SK-N-MC (cell line): ENCODE measurements at regions not wholly inside any gene's neighbourhood (a gene's known extent, or its start where the extent isn't known, plus 50 kb on each side); places are given as distances from the start of the nearest gene placed in this dataset.
A peak's percentile ranks its signal among the peaks of the same experiment; 100 is the strongest.
"Not testable (repeated sequence)": the region's sequence is repeated elsewhere in the genome, so short reads cannot be mapped to it uniquely, and the experiment has no call there.

ENCODE experiments used
- DNase-seq: peaks from one replicate; pipeline ENCODE4 v3.0.0-alpha.2; 2011; ENCODE audit warnings: low read depth, low spot score
- H3K27ac ChIP-seq: fragments of 200-600 bp; sonication (generic); 2 replicates; pipeline ENCODE4 v1.5.1; 2016; ENCODE audit warnings: mixed run types
- H3K36me3 ChIP-seq: fragments of 200-600 bp; sonication (generic); 2 replicates; pipeline ENCODE4 v1.6.1; 2017; ENCODE audit warnings: antibody characterized with exemption, low read length, mixed read lengths; ENCODE audit not compliant: insufficient read depth
- H3K4me3 ChIP-seq: fragments of 200-600 bp; sonication (generic); 2 replicates; pipeline ENCODE4 v1.5.1; 2016
- H3K9ac ChIP-seq: fragments of 200-600 bp; sonication (generic); 2 replicates; pipeline ENCODE4 v1.8.0; 2017; ENCODE audit warnings: mixed run types, mixed read lengths; ENCODE audit not compliant: insufficient read length
- H3K9me3 ChIP-seq: fragments of 200-600 bp; sonication (generic); 2 replicates; pipeline ENCODE4 v1.6.1; 2017; ENCODE audit warnings: low read depth, mild to moderate bottlenecking, antibody characterized with exemption, low read length, moderate library complexity, mixed read lengths
- EZH2 ChIP-seq: fragments of 200-600 bp; sonication (generic); IDR thresholded peaks from one replicate; pipeline ENCODE4 v1.6.1; 2017; ENCODE audit warnings: antibody characterized with exemption
- FOXP2 ChIP-seq: optimal IDR thresholded peaks from 2 replicates; pipeline ENCODE3; 2011; ENCODE audit warnings: mild to moderate bottlenecking, moderate library complexity; ENCODE audit not compliant: insufficient read depth; ENCODE audit errors: extremely low read length, control extremely low read depth
- POLR2AphosphoS5 ChIP-seq: IDR thresholded peaks from 2 replicates; pipeline ENCODE4 v1.6.1; 2012; ENCODE audit warnings: mild to moderate bottlenecking, low read depth, low read length, borderline replicate concordance

DNA sequence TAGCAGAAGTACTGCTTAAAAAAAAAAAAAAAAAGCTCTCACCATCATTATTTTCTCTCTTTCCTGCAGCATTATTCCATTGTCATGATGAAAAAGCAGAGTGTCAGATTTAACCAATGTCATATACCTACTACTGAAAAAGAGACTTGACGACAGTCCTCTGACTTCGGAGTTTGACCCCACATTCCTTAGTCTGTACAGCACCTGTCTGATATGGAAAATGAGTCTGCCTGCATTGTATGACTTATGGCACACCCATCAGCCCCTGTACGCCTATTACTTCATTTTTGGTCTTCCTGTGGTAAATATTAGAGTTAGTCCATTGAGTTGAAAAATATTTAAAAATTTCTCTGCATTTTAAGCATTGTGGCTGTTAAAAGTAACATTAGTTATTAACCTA, 54.5 kb upstream of the NOX4 start:
- Histone ChIP-seq H3K27ac (no peak overlapping the region), H3K9ac (no peak overlapping the region), H3K36me3 (no peaks in the 10 kb centered on the region), H3K4me3 (no peak overlapping the region), H3K9me3 (no peaks in the 10 kb centered on the region)
- no peak for DNase-seq
- TF ChIP-seq POLR2AphosphoS5: no peak
- no peak for TF ChIP-seq EZH2
- no peak for TF ChIP-seq FOXP2

DNA sequence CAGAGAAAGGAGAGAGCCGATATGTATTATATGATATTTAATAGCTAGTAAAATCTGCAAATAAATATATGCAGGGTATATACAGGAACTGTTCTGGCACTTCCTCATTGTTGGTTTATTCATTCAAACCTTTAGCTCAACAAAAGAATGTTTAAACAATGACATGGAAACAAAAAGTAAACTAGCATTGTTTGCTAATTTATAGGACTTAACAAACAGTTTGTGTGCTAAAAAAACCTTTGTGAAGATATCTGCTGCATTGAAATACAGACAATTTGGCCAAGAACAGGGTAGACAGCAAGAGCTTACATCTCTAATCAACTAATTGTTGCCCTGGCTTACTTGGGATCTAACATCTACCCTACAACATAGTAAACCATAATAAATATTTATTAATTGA, 64.6 kb upstream of the NOX4 start:
- not testable (repeated sequence) for H3K9me3 ChIP-seq, H3K36me3 ChIP-seq, H3K27ac ChIP-seq, H3K4me3 ChIP-seq, H3K9ac ChIP-seq, DNase-seq

DNA sequence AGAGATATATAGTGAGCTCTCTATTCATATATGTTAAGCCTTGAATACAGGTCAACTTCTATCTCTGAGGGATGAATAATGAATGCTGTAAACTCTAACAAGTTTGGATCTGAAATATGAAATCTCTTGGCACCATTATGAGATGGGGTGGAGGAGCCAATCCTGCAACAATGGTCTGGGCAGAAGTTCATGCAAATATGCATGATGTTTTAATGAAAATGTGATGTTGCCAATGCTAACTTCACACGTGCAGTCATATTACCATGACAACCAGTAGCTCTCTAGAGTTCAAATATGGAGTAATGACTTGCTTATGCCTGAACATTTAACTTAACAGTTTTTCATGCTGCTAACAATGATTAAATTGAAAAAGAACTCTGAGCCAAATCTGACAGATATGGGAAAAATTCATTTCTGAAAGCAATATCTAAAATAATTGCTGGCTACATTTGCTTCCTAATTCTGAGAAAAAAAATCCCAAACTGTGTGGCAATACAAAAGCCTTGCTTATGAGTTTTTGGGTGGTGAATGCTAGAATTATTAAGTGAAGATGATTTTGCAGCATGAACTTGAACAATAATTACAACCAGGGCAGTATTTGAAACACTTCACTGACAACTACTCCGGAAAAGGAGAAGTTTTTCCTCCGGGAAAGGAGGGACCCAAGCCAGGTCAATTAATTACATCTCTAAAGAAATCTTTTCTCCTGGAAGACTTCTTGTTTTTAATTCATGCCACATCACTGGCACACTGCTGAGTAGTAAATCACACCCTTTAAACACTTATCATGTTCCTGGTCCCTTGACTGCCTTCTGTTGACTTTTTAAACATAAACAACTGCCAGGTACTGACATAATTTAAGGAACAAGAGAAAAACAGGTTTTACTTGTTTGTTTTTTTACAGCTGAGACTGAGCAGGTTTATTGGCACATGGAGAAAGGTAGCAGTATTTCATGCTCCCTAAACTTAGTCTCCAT, 65.8 kb upstream of the NOX4 start:
- not testable (repeated sequence) for H3K9me3 ChIP-seq, DNase-seq, H3K36me3 ChIP-seq, H3K9ac ChIP-seq
- H3K4me3 ChIP-seq: peak overlapping the region; percentile 36; the same call in 1 of the 2 replicates
- H3K27ac ChIP-seq: peak overlapping the region; percentile 57; the same call in 1 of the 2 replicates

DNA sequence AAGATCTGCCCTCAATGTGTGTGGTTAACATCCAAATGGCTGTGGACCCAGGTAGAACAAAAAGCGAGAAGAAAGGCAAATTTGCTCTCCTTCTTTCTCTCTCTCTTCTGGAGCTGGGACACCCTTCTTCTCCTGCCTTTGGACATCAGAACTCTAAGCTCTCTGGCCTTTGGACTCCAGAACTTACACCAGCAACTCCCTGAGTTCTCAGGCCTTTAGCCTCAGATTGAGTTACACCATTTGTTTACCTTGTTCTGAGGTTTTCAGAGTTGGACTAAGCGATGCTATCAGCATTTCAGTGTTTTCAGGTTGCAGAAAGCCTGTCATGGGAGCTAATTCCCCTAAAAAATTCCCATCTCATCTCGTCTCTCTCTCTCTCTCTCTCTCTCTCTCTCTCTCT, 69.4 kb upstream of the NOX4 start:
- H3K27ac ChIP-seq: not testable (repeated sequence)

DNA sequence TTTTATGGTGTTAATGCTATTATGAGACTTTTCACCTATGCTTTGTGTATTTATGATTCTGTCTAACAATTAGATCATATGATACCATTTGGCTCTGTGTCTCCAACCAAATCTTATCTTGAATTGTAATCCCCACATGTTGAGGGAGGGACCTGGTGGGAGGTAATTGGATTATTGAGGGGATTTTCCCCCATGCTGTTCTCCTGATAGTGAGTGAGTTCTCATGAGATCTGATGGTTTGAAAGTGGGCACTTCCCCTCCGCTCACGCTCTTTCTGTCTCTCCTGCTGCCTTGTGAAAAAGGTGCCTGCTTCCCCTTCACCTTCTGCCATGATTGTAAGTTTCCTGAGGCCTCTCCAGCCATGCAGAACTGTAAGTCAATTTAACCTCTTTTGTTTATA, 71.6 kb upstream of the NOX4 start:
- not testable (repeated sequence) for H3K36me3 ChIP-seq, H3K9ac ChIP-seq, H3K4me3 ChIP-seq, H3K9me3 ChIP-seq, DNase-seq, H3K27ac ChIP-seq

More for the DNA sequence above, 69.4 kb upstream of the NOX4 start:
- not testable (repeated sequence) for H3K9me3 ChIP-seq, H3K4me3 ChIP-seq, DNase-seq, H3K36me3 ChIP-seq, H3K9ac ChIP-seq

- no peak overlapping the region for H3K27ac ChIP-seq
- H3K9ac ChIP-seq: no peak overlapping the region
- no peak for TF ChIP-seq EZH2
- TF ChIP-seq POLR2AphosphoS5: no peak
- TF ChIP-seq FOXP2: no peak
- no peaks in the 10 kb centered on the region for H3K36me3 ChIP-seq
- no peak for DNase-seq
- no peaks in the 10 kb centered on the region for H3K9me3 ChIP-seq
- H3K4me3 ChIP-seq: no peak overlapping the region
Measured at GRCh38 chr11:89566972-89567371, 75.8 kb upstream of the NOX4 start.

- not testable (repeated sequence) for H3K36me3 ChIP-seq, H3K9ac ChIP-seq, H3K27ac ChIP-seq, H3K9me3 ChIP-seq, DNase-seq, H3K4me3 ChIP-seq
Measured at GRCh38 chr11:89569387-89569786, 78.2 kb upstream of the NOX4 start.

- not testable (repeated sequence) for H3K9ac ChIP-seq, H3K36me3 ChIP-seq, H3K27ac ChIP-seq, DNase-seq, H3K4me3 ChIP-seq, H3K9me3 ChIP-seq
Measured at GRCh38 chr11:89571706-89572105, 80.5 kb upstream of the NOX4 start.

DNA sequence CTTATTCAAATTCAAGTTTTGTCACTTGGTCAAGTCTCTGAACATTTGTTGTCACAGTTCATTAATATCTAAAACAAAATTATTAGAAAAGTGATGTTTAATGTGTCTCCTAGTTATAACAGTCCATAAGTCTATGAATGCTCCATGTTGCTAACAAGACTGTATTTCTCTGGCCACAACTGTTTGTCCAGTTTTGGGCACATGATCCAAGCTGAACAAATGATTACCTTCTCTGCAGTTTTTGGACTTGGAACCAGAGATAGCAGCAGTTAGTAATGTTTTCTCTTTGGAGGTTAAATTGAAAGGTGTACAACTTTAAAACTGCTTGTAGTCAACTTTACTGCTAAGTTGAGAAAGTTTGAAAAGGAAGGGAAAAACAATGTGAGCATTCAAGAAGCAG, 84.7 kb upstream of the NOX4 start:
- not testable (repeated sequence) for H3K36me3 ChIP-seq, H3K9me3 ChIP-seq, DNase-seq, H3K27ac ChIP-seq, H3K4me3 ChIP-seq, H3K9ac ChIP-seq

GRCh38 chr11:89577428-89577827, 86.3 kb upstream of the NOX4 start:
- H3K9me3 ChIP-seq, H3K9ac ChIP-seq, H3K36me3 ChIP-seq, H3K27ac ChIP-seq, H3K4me3 ChIP-seq, DNase-seq: not testable (repeated sequence)
